TTC549 (cell line): ENCODE measurements at regions not wholly inside any gene's neighbourhood (a gene's known extent, or its start where the extent isn't known, plus 50 kb on each side); places are given as distances from the start of the nearest gene placed in this dataset.
"Not testable (repeated sequence)": the region's sequence is repeated elsewhere in the genome, so short reads cannot be mapped to it uniquely, and the experiment has no call there.

ENCODE experiments used
- FAIRE-seq: peaks from 2 replicates; lab custom pipeline; 2012; peaks lifted over from hg19 to GRCh38; lab: Jason Lieb, UNC

DNA sequence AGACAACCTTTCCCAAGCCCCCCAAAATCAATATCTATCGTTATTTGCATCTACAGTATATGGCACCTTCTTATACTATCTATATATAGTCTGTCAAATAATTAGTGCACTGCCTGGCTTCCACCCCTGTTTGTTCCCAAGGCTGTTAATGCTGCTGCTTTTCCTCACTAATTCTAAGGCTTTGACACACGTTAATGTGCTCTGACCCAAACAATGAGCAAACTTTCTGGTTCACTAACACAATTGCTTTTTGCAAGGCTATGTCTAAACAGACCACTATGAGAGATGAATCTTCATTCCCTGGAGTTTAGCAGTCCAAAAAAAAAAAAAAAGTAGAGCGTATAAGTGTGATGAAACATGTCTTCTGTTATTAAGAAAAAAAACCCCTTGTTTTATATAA, 360.9 kb upstream of the AGA start:
- FAIRE-seq, result no peak

DNA sequence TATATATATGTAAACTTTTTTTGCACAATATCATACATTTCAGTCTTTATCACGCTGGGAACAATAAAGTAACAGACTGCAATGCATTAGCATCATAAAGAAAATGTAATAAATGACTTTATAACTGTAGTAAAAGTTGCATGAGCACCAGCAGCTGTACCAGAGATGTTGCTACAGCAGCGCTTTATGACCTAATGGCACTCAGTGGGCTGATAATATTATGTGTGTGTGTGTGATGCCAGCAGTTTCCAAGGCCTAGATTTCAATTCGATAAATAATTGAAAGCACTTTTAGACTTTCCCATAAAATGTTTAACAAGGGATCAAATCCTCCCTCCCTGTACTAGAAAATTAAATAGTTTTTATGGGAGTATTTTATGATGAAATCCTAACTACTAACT, 367.6 kb upstream of the AGA start:
- no peak for FAIRE-seq

DNA sequence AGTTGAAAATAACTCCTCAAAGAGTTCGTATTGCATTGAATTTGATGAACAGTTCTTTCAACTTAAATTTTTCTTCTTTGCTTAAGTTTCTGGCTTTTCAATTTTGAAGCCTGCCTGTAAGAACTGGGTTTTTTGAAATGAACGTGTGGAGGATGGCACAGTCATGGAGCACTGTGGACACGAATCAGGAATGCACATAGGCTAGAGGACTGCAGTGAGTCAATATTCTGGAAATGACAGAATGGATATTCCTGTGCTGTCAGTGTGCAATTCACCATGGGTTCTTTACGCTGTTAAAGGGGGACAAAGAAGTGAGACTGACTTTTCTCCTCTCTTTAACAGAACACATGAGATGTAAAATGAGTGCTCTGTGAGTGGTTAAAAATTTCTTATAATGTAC, 368.0 kb upstream of the AGA start:
- no peak for FAIRE-seq

DNA sequence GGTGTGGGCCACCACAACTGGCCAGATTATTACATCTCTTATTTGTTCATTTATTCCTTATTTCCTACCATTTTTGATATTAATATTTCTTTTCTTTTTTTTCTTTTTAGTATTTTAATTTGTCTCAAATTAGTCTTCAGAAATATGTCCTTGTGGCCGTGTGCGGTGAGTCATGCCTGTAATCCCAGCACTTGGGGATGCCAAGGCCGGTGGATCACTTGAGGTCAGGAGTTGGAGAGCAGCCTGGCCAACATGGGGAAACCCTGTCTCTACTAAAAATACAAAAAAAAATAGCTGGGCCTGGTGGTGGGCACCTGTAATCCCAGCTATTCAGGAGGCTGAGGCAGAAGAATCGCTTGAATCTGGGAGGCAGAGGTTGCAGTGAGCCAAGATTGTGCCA, 376.2 kb upstream of the AGA start:
- not testable (repeated sequence) for FAIRE-seq

DNA sequence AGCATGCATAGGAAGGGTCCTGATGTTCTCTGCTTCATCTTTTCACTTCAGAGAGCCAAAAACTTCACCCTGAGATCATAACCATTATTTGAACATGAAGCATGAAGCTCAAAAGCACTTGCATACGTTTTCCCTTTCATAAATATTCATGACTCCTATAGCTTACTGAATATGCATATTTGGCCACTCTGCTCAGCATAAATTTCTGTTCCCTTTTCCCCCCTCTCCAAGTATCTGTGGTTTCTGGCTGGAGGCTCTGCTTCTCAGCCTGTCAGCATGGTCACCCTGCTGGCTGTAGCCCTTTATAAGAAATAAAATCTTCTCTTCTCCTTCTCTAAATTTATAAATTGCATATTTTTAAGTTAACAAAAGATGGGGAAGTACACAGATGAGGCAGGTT, 384.7 kb upstream of the AGA start:
- no peak for FAIRE-seq

DNA sequence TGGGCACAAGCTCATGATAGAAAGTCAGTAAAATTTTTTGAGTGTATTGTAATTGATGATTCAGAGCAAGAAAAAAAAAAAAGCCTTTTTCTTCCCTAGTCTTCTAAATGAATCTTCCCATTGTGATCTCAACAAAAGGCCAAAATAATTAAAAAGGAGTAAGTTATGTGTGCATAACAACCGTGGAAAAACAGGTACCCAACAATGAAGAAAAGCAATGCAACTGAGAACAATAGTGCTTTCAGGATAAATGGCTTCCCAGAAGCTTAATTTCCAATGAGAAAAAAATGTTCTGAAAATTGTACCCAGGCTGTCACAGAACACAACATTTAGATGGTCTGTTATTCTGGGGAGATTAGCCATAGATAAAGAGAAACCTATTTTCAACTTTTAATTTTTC, 399.0 kb upstream of the AGA start:
- FAIRE-seq, result no peak

DNA sequence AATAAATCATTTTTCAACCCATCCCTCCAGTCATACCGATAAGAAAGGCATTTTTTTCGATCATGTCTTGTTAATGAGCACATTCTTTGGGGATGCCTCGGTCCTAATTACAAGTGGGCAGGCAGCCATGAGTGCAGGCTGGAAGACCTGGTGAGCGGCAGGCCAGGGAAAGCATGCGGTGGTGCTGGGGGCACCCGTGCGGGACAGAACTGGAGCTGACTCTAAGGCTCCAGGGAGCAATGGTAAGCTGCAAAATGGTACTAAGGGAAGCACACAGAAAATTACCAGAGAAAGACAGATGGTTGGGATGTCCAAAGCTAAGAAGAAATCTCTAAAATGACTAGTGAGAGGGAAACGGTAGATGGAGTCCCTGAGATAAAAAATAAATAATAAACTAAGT, 411.0 kb upstream of the AGA start:
- FAIRE-seq, result no peak

DNA sequence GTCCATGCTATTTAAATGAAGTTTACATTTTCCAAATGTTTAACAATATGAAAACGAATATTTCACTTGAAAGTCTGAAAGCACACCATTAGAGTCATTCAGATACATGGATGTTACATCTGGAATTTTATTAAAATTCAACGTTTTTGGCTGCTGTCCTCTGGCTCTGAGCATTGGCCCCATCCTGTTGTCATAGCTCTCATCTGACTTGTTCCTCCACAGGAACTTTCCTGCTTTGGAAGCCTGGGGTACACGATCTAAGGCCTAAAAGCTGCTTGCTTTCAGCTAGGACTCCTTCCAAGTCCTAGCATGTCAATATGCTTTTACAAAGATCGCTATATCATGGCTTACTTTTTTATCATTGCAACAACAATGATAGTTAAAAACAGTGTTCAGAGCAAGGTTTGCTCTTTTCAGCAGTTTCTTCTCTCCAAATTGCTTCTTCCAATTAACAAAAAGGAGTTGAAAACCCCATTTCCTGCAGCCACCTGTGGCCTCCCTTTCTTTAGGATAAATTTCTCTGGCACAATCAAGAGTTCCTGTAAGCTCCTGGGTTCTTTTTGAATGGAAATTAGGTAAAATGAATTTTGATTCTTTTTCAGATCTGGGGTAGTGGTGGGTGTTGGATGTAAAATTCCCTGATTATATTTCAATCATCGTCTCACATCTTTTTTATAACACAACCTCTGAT, 413.4 kb upstream of the AGA start:
- no peak for FAIRE-seq

DNA sequence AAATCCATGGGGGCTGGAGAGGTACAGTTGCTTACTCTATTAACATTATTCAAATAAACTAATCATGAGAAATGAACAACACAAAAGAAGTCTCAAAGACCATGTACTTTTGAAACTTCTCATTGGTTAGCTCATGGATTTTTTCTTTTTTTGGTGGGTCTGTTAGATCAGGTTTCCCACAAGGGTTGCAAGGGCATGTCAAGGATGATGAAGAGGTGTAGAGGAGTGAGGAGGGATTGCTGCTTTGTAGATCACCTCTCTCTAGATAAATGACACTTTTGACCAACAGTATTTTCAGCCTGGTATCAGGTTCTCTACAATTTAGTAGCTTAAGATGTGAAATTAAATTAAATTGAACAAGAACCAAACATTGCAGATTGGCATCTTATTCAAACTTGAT, 417.9 kb upstream of the AGA start:
- FAIRE-seq, result no peak

DNA sequence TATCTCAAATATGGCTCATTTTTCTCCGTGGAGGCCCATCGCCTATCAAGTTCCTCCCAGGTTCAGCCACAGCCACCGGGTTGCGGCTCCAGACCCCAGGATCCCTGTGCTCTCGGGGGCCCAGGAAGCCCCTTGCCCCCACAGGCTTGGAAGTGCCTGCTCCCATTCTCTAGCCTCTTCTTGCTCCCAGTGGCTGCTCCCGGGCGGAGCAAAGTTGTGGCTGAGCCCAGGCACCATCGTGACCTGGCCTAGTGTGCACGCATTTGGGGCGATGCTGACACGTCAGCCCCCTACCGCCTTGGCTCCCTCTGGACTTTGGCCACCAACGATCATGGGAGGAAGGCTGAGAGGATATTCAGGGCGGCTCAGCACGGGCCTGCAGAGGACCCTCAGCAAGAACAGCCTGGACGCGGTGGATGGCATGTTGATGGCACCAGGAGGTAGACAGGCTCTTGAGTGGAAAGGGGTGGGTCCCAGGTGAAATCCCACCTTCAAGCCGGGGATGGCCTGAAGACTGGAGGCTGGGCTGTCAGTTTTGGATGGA, 419.4 kb upstream of the AGA start:
- no peak for FAIRE-seq

DNA sequence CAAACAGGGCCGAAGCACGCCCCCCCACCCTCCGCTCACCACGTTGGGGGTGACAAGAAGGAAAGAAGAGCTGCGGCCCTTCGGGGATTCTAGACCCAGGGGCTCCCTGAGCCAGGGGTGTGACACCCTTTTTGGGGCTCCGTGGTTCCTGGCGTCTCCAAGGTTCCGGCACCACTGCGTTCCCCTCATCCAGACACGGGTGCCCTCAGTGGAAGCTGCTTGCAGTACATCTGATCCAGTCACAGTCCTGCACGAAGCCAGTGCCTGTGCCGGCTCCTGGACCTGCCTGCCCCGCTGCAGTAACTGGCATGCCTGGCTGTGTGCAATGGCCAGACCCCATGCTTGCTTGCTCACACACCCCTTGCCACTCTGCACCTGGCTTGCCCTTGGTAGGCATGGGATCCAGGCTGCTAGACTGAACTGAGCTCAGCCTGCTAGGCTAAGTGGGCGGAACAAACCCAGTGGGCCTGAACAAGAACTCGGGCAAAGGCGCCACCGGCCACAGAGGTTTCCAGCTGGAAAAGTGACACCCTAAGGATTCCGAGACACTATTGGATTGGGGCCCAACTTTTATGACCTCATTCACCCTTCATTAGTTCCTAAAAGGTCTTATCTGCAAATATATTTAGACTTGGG, 420.4 kb upstream of the AGA start:
- no peak for FAIRE-seq

DNA sequence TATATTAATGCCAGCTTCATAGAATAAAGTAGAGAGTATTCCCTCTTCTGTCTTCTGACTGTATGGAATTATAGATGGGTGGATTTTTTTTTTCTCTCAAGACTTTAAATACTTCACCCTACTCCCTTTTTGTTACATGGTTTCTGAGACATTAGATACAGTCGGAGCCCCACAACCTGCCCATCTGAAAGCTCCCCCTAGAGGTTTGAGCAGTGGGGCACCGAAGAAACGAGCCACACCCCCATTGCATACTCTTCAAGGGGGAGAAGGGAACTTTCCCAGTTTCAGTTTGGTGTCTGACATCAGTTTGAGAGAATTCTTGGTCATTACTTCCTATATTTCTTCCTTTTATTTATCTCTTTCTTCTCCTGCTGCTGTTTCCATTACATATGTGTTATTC, 437.6 kb upstream of the AGA start:
- no peak for FAIRE-seq

DNA sequence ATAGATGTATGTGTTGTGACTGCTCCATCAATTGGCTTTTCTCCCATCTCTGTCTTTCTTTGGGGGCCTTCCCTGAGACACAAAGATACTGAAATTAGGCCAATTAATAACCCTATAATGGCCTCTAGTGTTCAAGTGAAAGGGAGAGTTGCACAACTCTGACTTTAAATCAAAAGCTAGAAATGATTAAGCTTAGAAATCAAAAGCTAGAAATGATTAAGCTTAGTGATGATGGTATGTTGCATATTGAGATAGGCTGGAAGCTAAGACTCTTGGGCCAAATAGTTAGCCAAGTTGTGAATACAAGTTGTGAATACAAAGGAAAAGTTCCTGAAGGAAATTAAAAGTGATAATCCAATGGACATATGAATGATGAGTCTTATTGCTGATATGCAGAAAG, 452.9 kb upstream of the AGA start:
- no peak for FAIRE-seq

DNA sequence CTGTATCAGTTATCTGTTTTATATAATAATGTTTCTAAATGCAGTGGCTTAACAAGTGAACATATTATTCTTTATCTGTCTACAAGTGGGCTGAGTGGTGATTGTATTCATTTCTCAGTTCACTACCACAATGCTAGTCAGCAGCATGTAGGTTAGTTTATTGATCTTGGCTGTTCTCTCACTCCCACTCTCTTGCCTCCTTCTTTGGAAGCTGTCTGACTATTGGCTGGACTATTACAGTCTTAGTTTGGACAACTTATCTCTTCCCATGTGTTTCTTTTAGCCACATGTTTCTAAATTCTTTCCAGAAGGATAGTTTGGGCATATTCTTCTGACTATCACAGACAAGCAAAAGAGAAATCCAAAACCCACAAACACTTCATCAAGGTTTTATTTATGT, 459.5 kb upstream of the AGA start:
- no peak for FAIRE-seq

DNA sequence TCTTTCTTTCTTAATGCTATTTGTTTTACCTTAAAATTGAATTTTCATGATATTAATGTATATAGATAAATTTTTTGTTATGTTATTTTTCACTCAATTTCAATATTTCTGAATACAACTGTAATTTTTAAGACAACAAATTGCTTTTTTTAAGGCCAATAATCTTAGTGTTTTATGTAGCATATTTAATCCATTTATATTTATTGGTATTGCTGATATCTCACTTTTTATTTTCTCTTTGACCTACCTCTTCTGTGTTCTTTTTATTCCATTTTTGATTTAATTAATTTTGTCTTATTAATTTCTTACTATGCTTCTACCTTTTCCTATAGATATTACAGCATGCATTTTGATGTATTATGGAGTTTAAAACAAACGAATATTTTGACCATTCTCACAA, 460.1 kb upstream of the AGA start:
- FAIRE-seq, result peak; percentile 22

DNA sequence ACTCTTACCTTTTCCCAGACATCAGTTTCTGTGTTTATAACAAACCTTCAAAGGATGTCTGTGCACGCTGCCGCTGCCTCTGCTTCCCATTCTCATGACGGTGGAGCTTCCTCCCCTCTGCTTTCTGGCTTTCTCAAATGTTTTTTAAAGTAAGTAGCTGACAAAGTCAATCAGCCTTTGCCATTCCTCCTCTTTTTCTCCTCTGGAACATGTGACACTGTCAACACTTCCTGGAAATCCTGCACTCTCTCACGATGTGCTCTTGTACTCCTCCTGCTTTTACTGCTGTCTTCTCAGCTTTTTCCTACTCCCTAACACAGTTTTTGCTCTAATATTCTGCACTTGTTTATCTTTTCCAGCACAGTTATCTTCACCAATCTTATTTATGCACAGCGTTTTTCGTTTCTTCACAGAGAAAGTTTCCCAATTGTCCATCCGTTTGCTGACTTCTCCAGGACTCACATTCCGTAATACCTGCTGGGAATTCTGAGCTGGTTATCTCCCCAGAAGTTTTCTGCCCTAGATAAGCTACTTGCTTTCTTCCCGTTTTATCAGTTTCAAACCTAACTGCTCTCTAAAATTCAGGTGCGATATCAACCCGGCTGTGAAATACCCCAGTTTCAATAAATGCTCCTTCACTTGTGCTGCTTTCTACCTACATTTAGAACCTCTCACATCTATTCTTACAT, 465.6 kb upstream of the AGA start:
- no peak for FAIRE-seq

DNA sequence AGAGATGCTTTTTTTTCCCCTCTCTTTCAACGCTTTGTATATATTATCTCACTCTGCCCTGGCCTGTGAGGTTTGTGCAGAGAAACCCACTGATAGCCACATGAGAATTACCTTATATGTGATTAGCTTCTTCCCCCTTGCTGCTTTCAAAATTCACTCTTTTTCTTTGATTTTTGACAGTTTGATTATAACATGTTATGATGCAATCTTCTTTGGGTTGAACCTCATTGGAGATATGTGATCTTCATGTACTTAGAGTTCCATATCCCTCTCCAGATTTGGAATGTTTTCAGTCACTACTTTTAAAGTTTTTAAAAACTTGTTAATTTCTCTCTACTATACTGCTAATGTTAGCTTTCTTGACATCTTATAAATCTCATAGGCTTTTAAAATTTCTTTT, 479.5 kb upstream of the AGA start:
- FAIRE-seq, result no peak

DNA sequence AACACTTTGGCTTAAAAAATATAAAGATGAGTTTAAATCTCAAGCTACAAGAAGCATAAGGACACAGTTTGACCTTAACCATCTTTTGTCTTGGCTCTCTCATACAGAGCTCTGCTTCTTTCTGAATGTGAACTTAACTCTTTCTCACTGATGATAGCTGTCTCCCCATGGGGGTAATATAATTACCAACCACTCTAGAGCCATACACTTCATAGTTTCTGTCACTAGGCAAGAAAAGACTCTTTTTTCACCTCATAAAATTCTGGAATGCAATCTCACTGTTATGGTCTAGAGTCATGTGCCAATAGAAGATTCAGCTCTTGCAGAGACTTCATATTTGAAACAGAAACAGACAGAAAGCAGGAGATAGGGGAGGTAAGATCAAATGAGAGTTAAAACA, 481.7 kb upstream of the AGA start:
- no peak for FAIRE-seq

DNA sequence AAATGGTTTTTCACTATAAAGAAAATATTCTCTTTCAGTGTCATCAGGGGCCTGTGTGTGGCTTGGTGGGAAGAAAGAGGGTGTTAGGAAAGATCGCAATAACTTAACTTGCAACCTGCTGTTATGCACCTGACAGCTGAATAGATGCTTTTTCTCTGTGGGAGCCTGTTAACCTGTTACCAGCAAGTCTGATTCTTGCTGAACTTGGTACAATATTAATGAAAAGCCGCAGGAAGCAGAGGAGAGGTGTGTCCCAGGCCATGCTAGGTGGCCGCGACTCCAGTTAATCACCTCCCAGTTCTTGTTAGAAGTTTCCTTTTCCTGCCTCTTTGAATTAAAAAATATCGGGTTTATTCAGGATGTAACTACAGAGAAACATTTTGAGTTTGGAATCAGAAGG, 494.8 kb upstream of the AGA start:
- no peak for FAIRE-seq

DNA sequence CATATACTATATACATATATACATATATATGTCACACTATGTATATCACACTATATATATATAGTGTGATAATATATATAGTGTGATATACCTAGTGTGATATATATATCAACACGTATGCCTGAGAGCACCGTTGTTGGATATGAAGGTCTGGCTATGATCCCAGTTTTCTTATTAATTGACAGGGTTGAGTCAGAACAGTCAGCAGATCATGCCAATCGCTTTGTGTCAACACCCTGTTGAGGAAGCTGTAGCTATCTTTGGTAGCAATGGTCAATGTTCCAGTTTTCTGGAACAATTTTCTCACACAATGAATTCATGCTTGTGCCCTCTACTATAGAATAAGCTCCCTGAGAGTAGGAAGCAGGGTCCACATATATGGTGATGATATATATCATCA, 496.0 kb upstream of the AGA start:
- FAIRE-seq, result no peak

DNA sequence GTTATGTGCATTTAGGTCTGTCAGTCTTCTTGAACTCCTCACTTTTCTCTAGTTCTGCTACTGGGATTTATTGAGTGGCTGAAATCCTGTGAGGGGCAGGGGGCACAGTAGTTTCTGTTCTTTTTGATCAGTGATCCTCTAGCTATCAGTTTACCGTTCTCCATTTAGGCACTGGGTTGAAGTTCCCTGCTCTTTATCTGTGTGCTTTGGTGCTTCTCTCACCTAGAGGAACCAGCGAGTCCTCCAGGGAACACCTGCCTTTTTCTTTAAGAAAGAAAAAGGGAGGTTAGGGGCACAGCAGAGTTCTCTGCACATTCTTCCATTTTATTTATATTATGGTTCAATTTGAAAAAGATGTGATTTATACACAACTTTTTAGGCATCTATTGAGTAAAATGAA, 503.0 kb upstream of the AGA start:
- no peak for FAIRE-seq

DNA sequence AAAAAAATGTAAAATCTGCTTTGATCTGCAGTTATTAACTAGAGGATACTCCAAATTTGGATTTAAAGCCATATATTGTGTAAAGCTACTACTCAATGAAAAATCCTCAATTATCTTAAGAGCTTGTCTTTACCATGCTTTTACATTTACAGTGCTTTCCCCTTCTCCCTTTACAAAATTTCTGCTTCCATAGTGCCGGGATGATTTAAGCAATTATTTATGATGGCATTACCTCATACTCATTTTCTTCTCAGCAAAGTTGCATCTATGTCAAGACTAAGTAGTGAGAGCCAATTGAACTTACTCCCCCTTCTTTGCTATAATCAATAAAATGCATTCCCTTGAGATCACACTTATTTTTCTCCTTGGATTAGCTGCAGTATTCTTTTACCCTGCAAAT, 505.4 kb upstream of the AGA start:
- no peak for FAIRE-seq

DNA sequence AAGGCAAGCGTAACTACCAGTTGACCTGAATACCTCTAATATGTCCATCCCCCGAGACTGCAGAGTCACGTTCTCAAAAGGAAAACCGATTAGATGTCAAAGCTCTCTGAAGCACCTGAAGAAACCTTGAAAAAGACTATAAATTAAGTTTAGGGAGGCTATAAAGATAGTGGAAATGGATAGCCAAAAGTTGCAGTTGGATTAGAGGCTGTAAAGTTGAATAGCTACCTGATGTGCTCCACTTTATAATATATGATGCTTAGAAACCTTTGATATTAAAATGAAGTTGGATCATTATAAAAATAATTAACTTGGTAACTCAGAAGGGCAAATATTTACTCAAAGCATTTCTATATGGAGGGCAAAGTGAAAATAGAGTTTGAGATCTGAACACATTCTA, 506.6 kb upstream of the AGA start:
- no peak for FAIRE-seq

DNA sequence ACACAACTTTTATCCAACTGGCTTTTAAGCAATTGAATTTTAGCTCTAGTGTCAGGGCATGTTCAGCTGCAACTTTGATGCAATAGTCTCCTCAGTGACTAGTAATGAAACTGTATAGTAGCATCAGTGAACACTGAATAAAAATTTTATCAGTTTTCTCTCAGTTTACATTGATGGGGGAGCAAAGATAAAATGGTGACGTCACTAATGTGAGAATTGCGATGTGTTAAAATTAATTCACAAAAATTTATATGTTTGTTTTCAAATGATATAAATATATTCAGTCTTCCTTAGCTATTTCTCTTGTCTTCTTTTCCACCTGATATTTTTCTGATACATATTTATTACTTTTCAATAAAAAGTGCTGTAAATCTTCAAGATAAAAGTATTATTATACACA, 508.8 kb upstream of the AGA start:
- no peak for FAIRE-seq
